Endometrial microvascular endothelial cells (primary cell): ENCODE measurements at regions not wholly inside any gene's neighbourhood (a gene's known extent, or its start where the extent isn't known, plus 50 kb on each side); places are given as distances from the start of the nearest gene placed in this dataset.
"Not testable (repeated sequence)": the region's sequence is repeated elsewhere in the genome, so short reads cannot be mapped to it uniquely, and the experiment has no call there.

Experiments used
- in situ Hi-C: cut with HindIII; loops from 2 replicates; pipeline ENCODE4 v1.10.0; 2017; ENCODE audit warnings: low sequenced_read_pairs, low pct_unique_long_range_greater_than_20kb; ENCODE audit errors: inconsistent ontology term

GRCh38 chr7:16369855-16370254 is 51.5 kb downstream of the CRPPA start:
- in situ Hi-C loops: no loop called here

- in situ Hi-C loops: not testable (repeated sequence)
Measured at GRCh38 chr7:16369309-16369708, 52.0 kb downstream of the CRPPA start.

- in situ Hi-C loops: no loop called here
Measured at GRCh38 chr7:16368885-16369284, 52.5 kb downstream of the CRPPA start.

- in situ Hi-C loops: no loop called here
Measured at GRCh38 chr7:16367115-16367514, 54.2 kb downstream of the CRPPA start.

- in situ Hi-C loops: no loop called here
Measured at GRCh38 chr7:16365952-16366351, 55.4 kb downstream of the CRPPA start.

GRCh38 chr7:16365177-16365576 is 56.2 kb downstream of the CRPPA start:
- in situ Hi-C loops: no loop called here

GRCh38 chr7:16359216-16359615 is 62.1 kb downstream of the CRPPA start:
- in situ Hi-C loops: no loop called here

- in situ Hi-C loops: no loop called here
Measured at GRCh38 chr7:16357921-16358320, 63.4 kb downstream of the CRPPA start.

GRCh38 chr7:16357474-16357873 is 63.9 kb downstream of the CRPPA start:
- in situ Hi-C loops: no loop called here

GRCh38 chr7:16356301-16356958 is 64.9 kb downstream of the CRPPA start:
- in situ Hi-C loops: no loop called here

- in situ Hi-C loops: no loop called here
Measured at GRCh38 chr7:16354573-16354972, 66.8 kb downstream of the CRPPA start.

GRCh38 chr7:16353226-16353625 is 68.1 kb downstream of the CRPPA start:
- in situ Hi-C loops: no loop called here

GRCh38 chr7:16350634-16351033 is 70.7 kb downstream of the CRPPA start:
- in situ Hi-C loops: no loop called here

GRCh38 chr7:16348251-16348650 is 73.1 kb downstream of the CRPPA start:
- in situ Hi-C loops: no loop called here

GRCh38 chr7:16347827-16348192 is 73.5 kb downstream of the CRPPA start:
- in situ Hi-C loops: no loop called here

GRCh38 chr7:16347066-16347826 is 74.1 kb downstream of the CRPPA start:
- in situ Hi-C loops: no loop called here

GRCh38 chr7:16345979-16346958 is 75.1 kb downstream of the CRPPA start:
- in situ Hi-C loops: no loop called here

GRCh38 chr7:16344927-16345326 is 76.4 kb downstream of the CRPPA start:
- in situ Hi-C loops: no loop called here

GRCh38 chr7:16343612-16344011 is 77.7 kb downstream of the CRPPA start:
- in situ Hi-C loops: no loop called here

GRCh38 chr7:16338065-16338464 is 83.3 kb downstream of the CRPPA start:
- in situ Hi-C loops: no loop called here
